ENCODE measurements at regions not wholly inside any gene's neighbourhood (a gene's known extent, or its start where the extent isn't known, plus 50 kb on each side); places are given as distances from the start of the nearest gene placed in this dataset.
"Not testable (repeated sequence)": the region's sequence is repeated elsewhere in the genome, so short reads cannot be mapped to it uniquely, and the experiment has no call there.

- BruUV-seq (replicated peaks): no TSS peak
- POLR2A ChIA-PET: no interaction called here
Measured at GRCh38 chr4:189613207-189613606, 327.5 kb upstream of the FRG1 start.

GRCh38 chr4:189615217-189615663 lies 325.4 kb upstream of the FRG1 start:
- TF ChIP-seq POLR2AphosphoS5 (IDR thresholded peaks at IDR 0.05; ENCODE audit: low read depth, low read length) (no peak), REST (IDR thresholded peaks at IDR 0.05; ENCODE audit: insufficient read depth in 1 of 2, low read depth in 2 of 2, low read length in 1 of 2) (no peak), CTCF (IDR thresholded peaks at IDR 0.05) (no peak), TCF7L2 (IDR thresholded peaks at IDR 0.05; ENCODE audit: low read depth, low read length) (no peak), SIN3A (IDR thresholded peaks at IDR 0.05; ENCODE audit: borderline replicate concordance, insufficient read depth, low read depth, low read length) (no peak)
- no peaks in the 10 kb centered on the region for H3K36me3 ChIP-seq (ENCODE audit: control insufficient read depth, insufficient read depth, low read length)
- DNase-seq (ENCODE audit: low read depth, low spot score) (no peak), ATAC-seq (no peak)
- H3K4me3 ChIP-seq (ENCODE audit: low read depth in 2 of 2, low read length in 2 of 2): no peak overlapping the region
- ChIA-PET POLR2A (no interaction called here), CTCF (no interaction called here)
- in situ Hi-C loops (cut with HindIII; ENCODE audit: low pct_unique_long_range_greater_than_20kb, low sequenced_read_pairs): no loop called here
- intact Hi-C loops (cut with micrococcal nuclease; ENCODE audit: unreplicated experiment): no loop called here
- no peaks in the 10 kb centered on the region for H3K27me3 ChIP-seq (ENCODE audit: control insufficient read depth, insufficient read depth, low read length)
- BruUV-seq (replicated peaks): no TSS peak
- H3K9me3 ChIP-seq (ENCODE audit: control insufficient read depth, insufficient read depth, low read depth, low read length): no peaks in the 10 kb centered on the region
- no peaks in the 10 kb centered on the region for H3K4me1 ChIP-seq (ENCODE audit: control insufficient read depth, insufficient read depth, low read length)
- no peak overlapping the region for H3K27ac ChIP-seq (ENCODE audit: low read length)

More at GRCh38 chr4:189613207-189613606, 327.5 kb upstream of the FRG1 start:
- in situ Hi-C loops (cut with HindIII; ENCODE audit: low pct_unique_long_range_greater_than_20kb, low sequenced_read_pairs) (no loop called here), intact Hi-C loops (cut with micrococcal nuclease; ENCODE audit: unreplicated experiment) (no loop called here)
- no peak overlapping the region for H3K27ac ChIP-seq (ENCODE audit: low read length)
- no peaks in the 10 kb centered on the region for H3K36me3 ChIP-seq (ENCODE audit: control insufficient read depth, insufficient read depth, low read length)
- CTCF ChIA-PET: no interaction called here
- H3K4me3 ChIP-seq (ENCODE audit: low read depth in 2 of 2, low read length in 2 of 2): no peak overlapping the region
- no peaks in the 10 kb centered on the region for H3K27me3 ChIP-seq (ENCODE audit: control insufficient read depth, insufficient read depth, low read length)
- no peaks in the 10 kb centered on the region for H3K9me3 ChIP-seq (ENCODE audit: control insufficient read depth, insufficient read depth, low read depth, low read length)
- no peak for DNase-seq (ENCODE audit: low read depth, low spot score)
- no peak for ATAC-seq
- H3K4me1 ChIP-seq (ENCODE audit: control insufficient read depth, insufficient read depth, low read length): no peaks in the 10 kb centered on the region
- TF ChIP-seq TCF7L2 (IDR thresholded peaks at IDR 0.05; ENCODE audit: low read depth, low read length): no peak
- TF ChIP-seq REST (IDR thresholded peaks at IDR 0.05; ENCODE audit: insufficient read depth in 1 of 2, low read depth in 2 of 2, low read length in 1 of 2): no peak
- TF ChIP-seq POLR2AphosphoS5 (IDR thresholded peaks at IDR 0.05; ENCODE audit: low read depth, low read length): no peak
- no peak for TF ChIP-seq SIN3A (IDR thresholded peaks at IDR 0.05; ENCODE audit: borderline replicate concordance, insufficient read depth, low read depth, low read length)
- TF ChIP-seq CTCF (IDR thresholded peaks at IDR 0.05): no peak

GRCh38 chr4:189617741-189618140 lies 322.9 kb upstream of the FRG1 start:
- H3K4me1 ChIP-seq (ENCODE audit: control insufficient read depth, insufficient read depth, low read length); H3K27me3 ChIP-seq (ENCODE audit: control insufficient read depth, insufficient read depth, low read length); ATAC-seq; intact Hi-C loops (cut with micrococcal nuclease; ENCODE audit: unreplicated experiment); H3K27ac ChIP-seq (ENCODE audit: low read length); in situ Hi-C loops (cut with HindIII; ENCODE audit: low pct_unique_long_range_greater_than_20kb, low sequenced_read_pairs); H3K4me3 ChIP-seq (ENCODE audit: low read depth in 2 of 2, low read length in 2 of 2); BruUV-seq (replicated peaks); H3K9me3 ChIP-seq (ENCODE audit: control insufficient read depth, insufficient read depth, low read depth, low read length); POLR2A ChIA-PET; DNase-seq (ENCODE audit: low read depth, low spot score); CTCF ChIA-PET; H3K36me3 ChIP-seq (ENCODE audit: control insufficient read depth, insufficient read depth, low read length): not testable (repeated sequence)
